GM21737 (cell line): ENCODE measurements at regions not wholly inside any gene's neighbourhood (a gene's known extent, or its start where the extent isn't known, plus 50 kb on each side); places are given as distances from the start of the nearest gene placed in this dataset.

Source experiments
- ATAC-seq: cut with Tn5 transposase; IDR thresholded peaks from one replicate; pipeline ENCODE4 v1.9.1; 2021; ENCODE audit warnings: mild to moderate bottlenecking, moderate library complexity; ENCODE audit not compliant: unreplicated experiment

DNA sequence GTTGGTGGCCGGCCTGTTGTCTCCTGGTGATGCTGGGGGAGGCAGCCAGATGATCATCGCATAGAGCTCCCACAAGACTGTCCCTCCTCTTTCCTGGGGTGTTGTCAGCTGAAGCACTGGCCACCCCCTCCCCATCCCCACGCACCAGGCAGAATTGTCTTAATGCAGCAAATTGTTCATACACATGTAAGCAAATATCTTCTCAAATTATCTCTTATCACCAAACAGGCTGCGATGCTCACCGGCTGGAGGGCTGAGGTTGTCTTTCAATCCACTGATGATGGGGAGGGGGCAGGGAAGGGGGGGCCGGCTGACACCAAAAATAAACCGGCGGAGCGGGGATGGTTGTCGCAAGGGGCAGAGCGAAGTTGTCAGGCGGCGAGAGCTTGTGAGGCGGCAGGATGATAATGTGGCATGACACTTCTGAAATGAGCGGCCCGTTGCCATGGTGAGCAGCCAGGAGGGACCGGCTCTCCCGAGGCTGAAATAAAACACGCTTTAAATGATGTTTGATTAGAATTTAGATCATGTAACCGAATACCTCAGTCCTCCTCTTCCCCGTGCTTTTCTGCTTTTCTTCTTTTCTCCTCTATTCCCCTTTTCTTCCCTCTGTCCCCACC, 59.8 kb downstream of the MRM1 start:
- no peak for ATAC-seq

DNA sequence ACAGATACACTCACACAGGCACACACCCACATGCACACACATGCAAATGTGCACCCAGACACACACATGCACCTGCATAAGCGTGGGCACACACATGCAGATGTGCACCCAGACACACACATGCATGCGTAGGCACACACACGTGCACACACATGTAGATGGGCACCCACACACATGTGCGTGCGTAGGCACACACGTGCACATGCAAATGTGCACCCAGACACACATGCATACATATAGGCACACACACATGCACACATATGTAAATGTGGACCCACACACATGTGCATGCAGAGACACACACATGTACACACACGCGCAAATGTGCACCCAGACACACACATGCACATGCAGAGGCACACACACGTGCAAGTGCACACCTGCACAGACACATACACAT, 60.3 kb downstream of the MRM1 start:
- no peak for ATAC-seq

DNA sequence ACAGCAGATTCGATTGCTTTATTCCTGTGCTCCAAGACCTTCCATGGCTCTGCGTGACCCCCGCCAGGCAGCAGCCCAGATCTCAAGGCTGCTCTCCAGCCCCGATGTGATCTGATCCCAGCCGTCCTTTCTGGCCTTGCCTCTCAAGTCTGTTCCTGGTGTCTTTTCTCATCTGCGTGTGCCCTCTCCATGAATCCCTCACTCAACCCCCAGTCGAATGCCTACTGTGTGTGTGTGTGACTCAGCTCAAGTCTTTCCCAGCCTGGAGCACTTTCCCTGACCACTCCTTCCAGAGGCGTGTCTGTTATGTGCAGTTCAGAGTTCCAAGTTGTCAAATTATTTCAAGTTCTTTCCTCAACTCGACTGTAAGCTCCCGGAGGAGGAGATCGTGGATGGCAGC, 64.0 kb downstream of the MRM1 start:
- no peak for ATAC-seq

DNA sequence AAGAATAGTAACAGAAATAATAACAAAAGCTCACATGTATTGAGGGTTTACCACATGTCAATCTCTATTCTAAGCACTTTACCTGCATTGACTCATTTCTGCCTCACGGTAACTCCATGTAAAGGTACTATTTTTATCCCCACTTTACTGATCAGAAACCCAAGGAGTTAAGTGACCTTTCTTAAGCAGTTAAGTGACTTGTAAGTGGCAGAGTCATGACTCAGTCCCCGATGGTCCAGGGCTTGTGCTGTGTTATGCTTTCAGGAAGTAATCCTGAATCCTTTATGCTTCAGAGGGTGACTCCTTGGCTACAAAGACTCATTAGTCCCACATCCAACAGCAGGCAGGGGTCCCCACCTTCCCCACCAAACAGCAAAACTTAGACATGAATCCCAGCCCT, 66.5 kb downstream of the MRM1 start:
- no peak for ATAC-seq

DNA sequence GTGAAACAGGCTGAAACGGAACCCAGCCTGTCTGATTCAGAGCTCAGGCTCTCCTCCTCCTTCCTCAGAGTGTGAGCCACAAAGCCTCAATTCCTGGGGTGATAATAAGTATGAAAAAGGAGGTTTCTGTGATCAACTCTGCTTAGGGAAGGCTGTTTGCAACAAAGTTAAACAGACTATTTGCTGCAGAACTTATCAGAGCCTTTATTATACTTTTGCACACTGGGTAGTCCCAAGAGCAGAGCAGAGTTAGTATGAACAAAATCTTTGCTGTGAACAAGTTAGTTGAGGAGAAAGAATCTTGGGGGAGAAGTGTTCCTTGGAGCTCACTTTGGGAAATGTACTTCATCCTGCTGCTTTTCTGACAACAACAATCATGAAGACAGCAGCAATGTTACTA, 67.4 kb downstream of the MRM1 start:
- ATAC-seq: no peak

DNA sequence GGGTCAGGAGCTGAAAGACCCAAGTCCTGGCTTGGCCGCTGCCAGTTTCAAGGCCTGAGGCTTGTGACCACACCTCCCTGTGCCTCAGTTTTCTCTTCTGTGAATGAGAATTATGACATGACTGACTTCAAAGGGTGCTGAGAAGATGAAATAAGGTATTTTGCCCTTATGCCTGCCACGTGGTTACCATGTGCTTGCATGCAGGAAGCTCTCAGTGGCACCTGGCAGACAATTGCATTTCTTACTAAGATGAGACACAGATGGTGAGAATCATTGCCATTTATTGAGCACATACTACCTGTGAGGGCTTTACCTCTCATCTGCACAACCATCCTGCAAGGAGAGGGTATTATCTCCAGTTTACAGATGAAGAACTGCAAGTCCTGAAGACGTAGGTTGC, 69.8 kb downstream of the MRM1 start:
- ATAC-seq: no peak

DNA sequence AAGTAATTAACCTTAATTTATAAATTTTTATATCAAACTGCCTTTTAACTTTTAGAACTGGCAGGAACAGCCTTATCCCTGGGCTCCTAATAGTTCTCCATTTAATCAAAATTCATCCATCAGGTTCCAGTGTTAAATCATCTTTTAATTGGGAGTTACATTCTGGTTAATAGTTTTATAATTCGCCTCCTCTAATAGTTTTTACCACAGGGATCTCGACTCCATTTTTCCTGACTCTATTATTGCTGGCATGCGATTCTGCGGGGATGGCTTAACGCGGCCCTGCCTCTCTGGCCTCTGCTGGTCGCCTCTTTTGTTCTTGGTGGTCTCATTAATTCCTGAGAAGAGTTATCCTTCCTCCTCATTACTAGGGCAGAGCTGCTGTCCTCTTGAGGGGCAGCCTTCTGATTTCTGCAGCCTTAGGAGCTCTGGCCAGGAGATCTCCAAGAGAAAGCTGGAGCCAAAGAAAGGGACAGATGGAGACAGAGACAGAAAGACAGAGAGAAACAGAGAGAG, 71.1 kb downstream of the MRM1 start:
- ATAC-seq: no peak

DNA sequence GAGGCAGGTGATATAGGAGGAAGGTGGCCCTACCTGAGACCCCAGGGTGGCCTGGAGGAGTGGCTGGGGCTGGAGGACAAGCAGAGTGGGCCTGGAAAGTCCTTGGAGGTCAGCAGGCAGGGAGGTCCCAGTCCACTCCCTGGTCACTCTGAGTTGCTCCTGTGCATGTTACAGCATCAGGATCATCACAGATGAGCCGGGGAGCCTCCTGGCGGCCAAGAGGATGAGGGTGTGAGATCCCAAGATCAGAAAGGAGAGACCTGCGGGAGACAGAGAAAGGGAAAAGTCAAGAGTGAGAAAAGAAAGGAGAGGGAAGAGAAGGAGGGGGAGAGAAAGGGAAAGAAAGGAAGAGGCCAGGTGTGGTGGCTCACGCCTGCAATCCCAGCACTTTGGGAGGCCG, 71.7 kb downstream of the MRM1 start:
- ATAC-seq: no peak

DNA sequence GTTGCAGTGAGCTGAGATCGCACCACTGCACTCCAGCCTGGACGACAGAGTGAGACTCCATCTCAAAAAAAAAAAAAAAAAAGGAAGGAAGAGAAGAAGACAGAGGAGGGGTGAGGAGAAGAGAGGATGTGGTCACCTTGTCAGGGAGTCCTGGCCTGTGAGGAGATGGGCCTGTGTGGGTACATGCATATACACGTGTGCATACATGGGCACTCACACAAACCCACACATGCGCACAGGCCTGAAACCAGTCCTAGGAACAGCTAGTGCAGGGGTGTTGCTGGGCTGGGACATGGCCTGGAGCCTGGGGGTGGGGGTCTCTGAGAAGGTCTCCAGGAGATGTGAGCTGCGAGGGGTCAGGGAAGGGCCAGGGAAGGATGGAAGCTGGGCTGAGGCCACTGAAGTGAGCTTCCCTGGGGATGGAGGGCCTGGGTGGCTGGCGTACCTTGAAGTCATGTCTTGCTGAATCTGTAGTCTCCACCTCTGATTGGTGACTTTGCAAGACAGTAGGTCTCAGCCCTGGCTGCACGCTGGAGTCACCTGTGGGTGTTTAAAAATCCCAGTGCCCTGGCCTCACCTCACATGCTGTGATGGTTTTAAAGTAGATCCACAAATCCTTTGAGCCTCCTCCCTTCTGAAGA, 72.4 kb downstream of the MRM1 start:
- ATAC-seq: no peak

DNA sequence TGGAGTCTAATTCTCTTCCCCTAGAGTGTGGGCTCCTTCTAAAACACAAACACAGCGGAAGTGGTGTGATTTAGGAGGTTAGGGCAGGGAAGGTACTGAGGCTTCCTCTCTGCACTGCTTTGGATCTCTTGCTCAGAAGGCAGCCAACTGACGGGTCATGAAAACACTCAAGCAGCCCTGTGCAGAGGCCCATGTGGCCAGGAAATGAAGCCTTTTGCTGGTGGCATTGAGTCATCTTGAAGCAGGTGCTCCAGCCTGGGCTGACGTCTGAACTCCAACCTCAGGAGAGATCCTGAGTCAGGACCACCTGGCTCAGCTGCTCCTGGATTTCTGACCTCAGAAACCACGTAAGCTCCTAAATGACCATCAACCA, 72.9 kb downstream of the MRM1 start:
- no peak for ATAC-seq

DNA sequence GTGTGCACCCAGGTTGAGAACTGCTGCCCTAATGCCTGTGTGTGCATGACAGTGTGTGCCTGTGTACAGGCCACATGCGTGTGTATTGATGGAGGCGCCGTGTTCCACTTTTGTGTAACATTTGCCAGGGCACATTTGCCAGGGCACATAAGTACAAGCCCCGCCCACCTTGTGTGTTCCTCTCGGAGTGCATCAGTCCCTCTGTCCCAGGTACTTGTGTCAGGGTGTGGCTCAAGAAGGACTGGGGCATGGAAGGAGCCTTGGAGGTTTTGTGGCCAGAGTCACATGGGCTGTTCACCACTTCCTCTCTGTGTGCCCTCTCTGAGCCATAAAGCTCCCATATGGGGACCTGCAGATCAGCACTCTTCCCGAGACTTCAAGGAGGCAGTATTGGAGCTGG, 73.9 kb downstream of the MRM1 start:
- ATAC-seq: no peak

DNA sequence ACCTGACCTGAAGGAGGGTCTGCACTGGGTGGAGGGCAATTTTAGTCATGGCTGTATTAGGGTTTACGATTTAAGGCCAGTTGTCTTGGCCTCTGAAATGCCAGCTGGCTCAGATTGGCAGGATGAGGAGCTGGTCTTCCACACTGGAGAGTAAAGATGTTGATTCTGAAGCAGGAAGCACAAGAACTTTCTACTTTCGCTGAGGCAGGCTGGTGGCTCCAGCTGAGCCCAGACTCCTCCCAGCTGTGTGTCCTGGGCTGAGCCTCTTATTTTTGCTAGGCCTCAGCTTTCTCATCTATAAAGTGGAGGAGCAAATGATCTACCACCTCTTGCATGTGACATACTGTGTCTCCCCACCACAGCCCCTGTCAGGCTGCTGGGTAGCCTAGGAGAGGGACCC, 74.4 kb downstream of the MRM1 start:
- no peak for ATAC-seq

DNA sequence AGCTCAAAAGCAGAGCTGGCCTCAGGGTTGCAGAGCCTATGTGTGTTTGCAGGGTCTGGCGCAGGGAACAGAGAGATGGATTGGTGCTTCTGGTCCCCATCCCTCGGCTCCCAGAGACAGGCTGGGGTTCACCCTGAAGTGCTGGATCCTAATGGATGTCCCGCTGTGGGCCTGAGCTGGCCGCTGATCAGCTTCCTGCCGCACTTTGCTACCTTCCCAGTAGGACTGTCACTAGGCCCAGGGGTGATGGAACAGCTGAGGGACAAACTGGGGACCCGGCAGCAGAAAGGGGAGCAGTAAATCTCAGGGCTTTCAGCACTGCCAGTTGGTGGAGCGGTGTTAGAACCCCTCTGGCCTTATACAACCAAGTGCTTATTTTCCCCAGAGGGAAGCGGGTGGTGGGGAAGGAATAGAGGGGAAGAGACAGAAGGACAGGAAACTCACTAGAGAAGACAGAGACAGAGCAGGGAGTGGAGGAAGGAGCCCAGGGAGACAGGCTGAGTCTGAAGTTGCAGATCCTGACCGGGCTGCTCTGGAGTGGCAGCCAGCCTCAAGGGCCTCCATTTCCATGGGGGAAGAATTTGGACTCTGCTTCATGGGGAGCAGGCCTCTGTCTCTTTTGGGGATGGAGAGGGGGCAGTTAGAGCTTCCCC, 78.6 kb downstream of the MRM1 start:
- ATAC-seq: no peak

DNA sequence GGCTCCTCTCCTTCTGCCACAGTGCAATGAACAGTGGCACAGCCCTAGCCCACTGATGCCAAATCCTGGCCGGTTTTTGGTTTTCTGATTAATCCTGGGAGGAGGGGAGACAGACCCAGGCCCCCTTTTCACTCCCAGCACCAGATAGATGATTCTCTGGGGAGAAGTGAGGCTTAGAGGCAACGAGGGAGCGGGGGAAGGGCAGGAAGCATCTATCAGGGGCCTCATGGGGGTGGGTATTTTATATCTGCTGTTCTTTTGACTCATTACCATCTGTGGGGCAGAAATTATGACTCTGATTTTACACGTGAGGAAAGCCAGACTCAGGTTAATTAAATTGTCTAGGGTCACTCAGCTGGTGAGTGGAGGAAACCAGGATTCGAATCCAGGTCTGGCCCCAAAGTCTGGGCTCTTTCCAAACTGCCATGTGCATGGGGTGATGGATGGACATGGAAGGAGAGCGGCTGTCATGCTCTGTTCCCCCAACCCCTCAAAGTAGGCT, 79.4 kb downstream of the MRM1 start:
- ATAC-seq: no peak

DNA sequence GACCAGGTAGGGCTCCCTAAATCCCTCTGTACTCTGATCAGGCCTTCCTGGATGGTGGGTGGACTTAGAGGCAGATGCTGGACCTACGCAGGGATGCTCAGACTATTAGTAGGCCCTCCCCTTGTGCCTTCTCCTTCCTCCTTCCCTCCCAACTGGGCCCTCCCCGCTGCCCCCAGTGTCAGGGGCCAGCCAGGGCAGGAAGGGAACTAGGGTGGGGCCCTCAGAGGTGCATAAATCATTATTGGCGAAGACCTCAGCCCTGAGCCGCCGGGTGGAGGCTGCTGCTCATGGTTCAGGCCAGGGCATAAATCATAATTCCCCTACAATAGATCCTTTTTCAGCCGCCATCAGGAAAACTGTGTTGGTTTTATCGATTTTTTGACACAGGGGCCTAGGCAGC, 81.4 kb downstream of the MRM1 start:
- no peak for ATAC-seq

DNA sequence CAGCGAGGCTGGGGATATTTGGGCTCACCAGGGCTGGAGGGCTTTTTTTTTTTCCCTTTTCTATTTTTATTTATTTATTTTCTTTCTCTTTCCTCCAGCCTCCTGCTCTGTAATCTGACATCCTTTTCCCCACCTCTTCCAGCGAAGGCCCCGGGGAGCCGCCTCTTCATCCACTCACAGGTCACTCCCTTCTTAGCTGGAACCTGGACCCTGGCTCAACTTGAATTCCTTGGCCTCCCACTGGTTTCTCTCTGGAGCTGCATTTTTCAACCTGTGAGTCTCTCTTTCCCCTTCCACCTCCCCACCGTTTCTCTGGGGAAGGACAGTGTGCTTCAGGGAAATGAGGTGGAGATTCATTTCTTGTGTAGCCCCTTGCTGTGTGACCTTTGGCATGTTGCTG, 82.0 kb downstream of the MRM1 start:
- ATAC-seq: no peak

DNA sequence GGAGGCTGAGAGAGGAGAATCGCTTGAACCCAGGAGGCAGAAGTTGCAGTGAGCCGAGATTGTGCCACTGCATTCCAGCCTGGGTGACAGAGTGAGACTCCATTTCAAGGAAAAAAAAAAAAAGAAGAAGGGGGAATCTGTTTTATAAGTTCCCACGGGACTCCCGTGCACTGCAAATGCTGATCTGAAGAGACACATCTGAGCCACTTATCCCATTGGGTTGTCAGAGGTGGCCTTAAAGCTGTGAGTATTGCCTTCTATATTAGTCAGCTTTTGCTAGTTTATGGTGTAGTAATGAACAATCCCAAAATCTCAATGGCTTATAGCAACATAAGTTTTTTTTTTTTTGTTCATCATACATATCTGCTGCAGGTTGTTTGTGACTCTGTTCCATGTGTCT, 82.8 kb downstream of the MRM1 start:
- ATAC-seq: no peak

DNA sequence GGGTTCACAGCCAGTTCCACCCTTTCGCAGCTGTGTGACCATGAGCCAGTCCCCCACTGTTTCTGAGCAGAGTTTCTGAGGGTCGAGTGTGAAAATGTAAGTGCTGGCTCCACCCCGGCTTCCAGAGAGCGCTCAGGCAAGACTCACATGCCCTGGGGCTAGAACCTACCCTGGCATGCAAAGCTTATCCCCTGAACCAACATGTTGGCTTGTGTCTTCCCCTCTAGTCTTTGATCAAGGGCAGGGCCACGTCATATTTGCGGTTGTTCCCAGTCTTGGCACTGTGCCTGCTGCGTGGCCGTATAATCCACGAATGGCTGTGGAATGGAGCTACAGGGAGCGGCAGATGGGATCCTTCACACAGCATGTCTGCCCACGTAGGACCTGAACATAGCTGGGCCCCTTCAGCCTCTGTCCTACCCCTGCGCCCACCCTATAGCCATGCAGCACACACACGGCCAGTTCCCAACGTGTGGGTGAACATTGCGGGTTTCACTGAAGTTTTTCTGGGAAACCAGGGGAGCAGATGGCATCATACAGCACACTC, 84.8 kb downstream of the MRM1 start:
- ATAC-seq: no peak

DNA sequence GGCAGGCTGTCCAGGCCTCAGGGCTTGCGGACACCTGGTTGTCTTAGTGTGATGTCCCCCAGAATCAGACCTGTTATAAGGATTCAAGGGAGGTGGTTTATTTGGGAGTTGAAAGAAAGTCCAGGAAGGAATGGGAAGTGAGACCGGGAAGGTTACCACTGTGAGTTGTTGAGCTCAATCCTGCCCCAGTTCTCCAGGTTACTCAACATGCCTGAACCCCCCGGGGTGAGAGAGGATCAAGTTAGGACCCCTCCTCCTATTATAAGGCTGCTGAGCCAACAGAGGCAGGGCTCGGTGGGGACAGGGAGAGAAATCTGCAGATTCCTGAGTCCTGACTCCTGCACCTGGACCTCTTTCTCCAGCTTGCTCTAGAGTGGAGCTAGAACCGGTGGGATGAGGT, 86.4 kb downstream of the MRM1 start:
- ATAC-seq: no peak

DNA sequence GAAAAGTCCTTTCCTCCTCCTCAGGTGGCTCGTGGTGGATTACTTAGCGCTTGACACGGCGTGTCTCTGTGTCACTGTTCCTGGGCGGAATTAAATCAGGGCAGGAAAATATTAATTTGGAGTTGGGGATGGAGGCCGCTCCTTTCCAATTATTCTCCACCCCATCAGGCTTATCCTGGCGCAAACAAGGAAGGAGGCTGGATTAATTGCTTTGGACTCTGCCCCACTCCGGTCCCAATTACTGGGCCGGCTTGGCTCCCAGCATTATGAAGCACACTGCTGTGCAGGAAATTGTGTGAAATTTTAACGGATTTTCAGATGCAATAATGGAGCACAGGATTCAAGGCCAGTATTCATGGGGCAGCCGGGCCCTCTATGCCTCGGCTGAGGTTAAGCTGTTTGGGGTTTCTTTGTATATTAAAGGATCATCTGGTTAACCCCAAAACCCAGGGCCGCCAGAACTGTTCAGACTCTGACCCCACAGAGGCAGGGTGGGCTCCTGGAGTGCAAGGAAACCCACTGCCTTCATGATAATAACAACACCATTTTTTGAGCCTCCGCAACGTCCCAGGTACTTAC, 87.8 kb downstream of the MRM1 start:
- no peak for ATAC-seq

DNA sequence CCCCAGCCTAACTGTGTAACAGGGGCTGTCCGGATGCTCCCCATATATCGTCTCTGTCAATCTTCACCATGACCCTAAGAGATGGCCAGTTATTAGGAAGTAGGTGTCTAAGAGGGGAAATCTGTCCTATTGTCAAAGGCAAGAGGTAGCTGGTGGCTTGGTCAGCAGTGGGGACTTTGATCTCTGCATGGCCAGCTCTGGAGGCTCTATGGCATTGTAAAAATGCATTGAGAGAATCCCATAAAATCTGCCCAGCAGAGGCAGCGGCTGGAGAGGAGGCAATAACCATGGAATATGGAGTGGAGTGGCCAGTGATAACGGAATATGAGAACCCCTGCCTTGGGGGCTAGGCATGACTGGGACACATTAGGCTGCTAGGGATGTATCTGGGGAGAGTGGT, 88.8 kb downstream of the MRM1 start:
- ATAC-seq: no peak

DNA sequence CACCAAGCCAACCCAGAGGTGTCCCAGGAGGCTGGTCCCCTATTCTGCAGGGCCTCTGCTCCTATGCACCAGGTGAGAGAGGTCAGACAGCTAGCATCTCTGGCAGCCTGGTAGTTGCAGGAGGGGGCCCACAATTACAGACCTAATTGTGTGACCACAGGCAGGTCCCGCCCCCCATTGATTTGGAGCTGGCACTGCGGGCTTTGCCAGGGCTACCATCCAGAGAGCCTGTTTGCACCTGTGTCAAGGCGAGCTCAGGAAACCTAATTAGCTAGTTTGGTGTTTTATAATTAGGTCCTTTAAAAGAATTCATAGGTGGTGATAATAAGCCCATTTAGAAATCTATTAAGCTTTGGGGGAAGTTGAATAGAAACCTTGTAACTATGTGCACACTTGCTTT, 90.2 kb downstream of the MRM1 start:
- ATAC-seq: no peak
